Thyroid gland (tissue), 4 donors: ENCODE measurements at regions not wholly inside any gene's neighbourhood (a gene's known extent, or its start where the extent isn't known, plus 50 kb on each side); places are given as distances from the start of the nearest gene placed in this dataset. TPM values are rescaled to one million over a fixed set of nuclear protein-coding genes. Genes with fewer than 3 reads are reported as not detected.

Experiments
- DNase-seq, 2 donors: peaks; one replicate each; pipeline ENCODE4 v3.0.0-alpha.2; 2019
- H3K27ac ChIP-seq, 3 donors: fragments of 200-600 bp; sonication (generic); 1 replicate in 2 of 3; 2 replicates in 1 of 3; pipeline ENCODE4 v1.5.1; 2016 to 2019; ENCODE audit warnings: mild to moderate bottlenecking in 1 of 3, moderate library complexity in 1 of 3
- H3K27me3 ChIP-seq: fragments of 200-600 bp; sonication (generic); one replicate; pipeline ENCODE4 v1.5.1; 2019
- H3K36me3 ChIP-seq, 2 donors: fragments of 200-600 bp; sonication (generic); one replicate each; pipeline ENCODE4 v1.5.1; 2016 to 2019
- H3K4me1 ChIP-seq, 2 donors: fragments of 200-600 bp; sonication (generic); one replicate each; pipeline ENCODE4 v1.5.1; 2017 to 2019
- H3K4me3 ChIP-seq, 3 donors: fragments of 200-600 bp; sonication (generic); replicated peaks in 1 of 3; 1 replicate in 2 of 3; 2 replicates in 1 of 3; pipeline ENCODE4 v1.5.1; 2016; ENCODE audit warnings: mild to moderate bottlenecking in 1 of 3
- H3K9me3 ChIP-seq: fragments of 200-600 bp; sonication (generic); one replicate; pipeline ENCODE4 v1.5.1; 2017
- POLR2A ChIP-seq, 2 donors: fragments of 450-650 bp; IDR thresholded peaks; one replicate each; pipeline ENCODE4 v1.6.1; 2017; ENCODE audit warnings: antibody characterized with exemption in 2 of 2, mild to moderate bottlenecking in 2 of 2, moderate library complexity in 1 of 2
- WGBS, 2 donors: methylation state at CpG; one replicate each; pipeline ENCODE4 v1.1.5; 2017; 5-methylcytosine and 5-hydroxymethylcytosine counted together
- intact Hi-C: fragments of 100-400 bp; cut with DNase I; formaldehyde crosslinking; loops from one replicate; pipeline ENCODE4 v1.15.1; 2023
- small RNA-seq: library from RNA; depleted of rRNA; stranded (forward); fragments of <200 nt; gene quantifications from one replicate; pipeline ENCODE3, GENCODE V24; 2016

GRCh38 chr6:15712797-15713196, 50.0 kb upstream of the DTNBP1 start:
- no peaks in the 10 kb centered on the region for H3K9me3 ChIP-seq
- WGBS, 2 donors: 67 to 79% methylated on average over 1 of the region's 1 CpG
- H3K4me3 ChIP-seq: no peak overlapping the region
- H3K27ac ChIP-seq: no peak overlapping the region
- no peaks in the 10 kb centered on the region for H3K36me3 ChIP-seq
- intact Hi-C loops: no loop called here
- no peak for DNase-seq
- no peaks in the 10 kb centered on the region for H3K4me1 ChIP-seq
- H3K27me3 ChIP-seq: no peaks in the 10 kb centered on the region
- TF ChIP-seq POLR2A (IDR thresholded peaks at IDR 0.05): no peak

Small RNA genes lying in the stretch of these regions (small RNA-seq; reads per million reads assigned to genes)
- not detected for gene AL365265.1
